Hepatocyte (in vitro differentiated cells): ENCODE measurements at regions not wholly inside any gene's neighbourhood (a gene's known extent, or its start where the extent isn't known, plus 50 kb on each side); places are given as distances from the start of the nearest gene placed in this dataset.

Experiments
- CTCF ChIP-seq: fragments of 200-600 bp; sonication (generic); IDR thresholded peaks from 2 replicates; pipeline ENCODE4 v1.5.1; 2016; ENCODE audit warnings: antibody characterized with exemption, mild to moderate bottlenecking; ENCODE audit not compliant: poor library complexity
- EZH2 ChIP-seq: fragments of 200-600 bp; sonication (generic); IDR thresholded peaks from 2 replicates; pipeline ENCODE4 v1.6.1; 2016; ENCODE audit warnings: antibody characterized with exemption, mild to moderate bottlenecking, borderline replicate concordance

GRCh38 chr2:40554665-40555294, 102.9 kb upstream of the SLC8A1 start:
- TF ChIP-seq EZH2 = no peak
- peak; percentile 69 for TF ChIP-seq CTCF
